Loucy (cell line): ENCODE measurements at regions not wholly inside any gene's neighbourhood (a gene's known extent, or its start where the extent isn't known, plus 50 kb on each side); places are given as distances from the start of the nearest gene placed in this dataset.

Source experiments
- CTCF ChIP-seq: fragments of 200-600 bp; sonication (generic); conservative IDR thresholded peaks from 2 replicates; pipeline ENCODE4 v1.5.1; 2014; ENCODE audit warnings: mild to moderate bottlenecking, antibody characterized with exemption, low read length
- EZH2phosphoT487 ChIP-seq: fragments of 200-600 bp; IDR thresholded peaks from 2 replicates; pipeline ENCODE4 v1.6.1; 2018; ENCODE audit warnings: antibody characterized with exemption, mild to moderate bottlenecking, moderate library complexity, borderline replicate concordance

GRCh38 chr13:74550039-74550438 lies 415.8 kb upstream of the KLF12 start:
- TF ChIP-seq CTCF (no peak), EZH2phosphoT487 (no peak)
